A549 (cell line): ENCODE measurements at regions not wholly inside any gene's neighbourhood (a gene's known extent, or its start where the extent isn't known, plus 50 kb on each side); places are given as distances from the start of the nearest gene placed in this dataset.

Experiments used
- CHD2 ChIP-seq: fragments of 150-350 bp; IDR thresholded peaks from 2 replicates; pipeline ENCODE4 v1.6.1; 2014; ENCODE audit warnings: low read length; ENCODE audit not compliant: partially characterized antibody
- SMC3 ChIP-seq: fragments of >200 bp; sonication (Bioruptor Twin); formaldehyde crosslinking; IDR thresholded peaks from 3 replicates; pipeline ENCODE4 v1.6.1; 2018; ENCODE audit warnings: inconsistent platforms

DNA sequence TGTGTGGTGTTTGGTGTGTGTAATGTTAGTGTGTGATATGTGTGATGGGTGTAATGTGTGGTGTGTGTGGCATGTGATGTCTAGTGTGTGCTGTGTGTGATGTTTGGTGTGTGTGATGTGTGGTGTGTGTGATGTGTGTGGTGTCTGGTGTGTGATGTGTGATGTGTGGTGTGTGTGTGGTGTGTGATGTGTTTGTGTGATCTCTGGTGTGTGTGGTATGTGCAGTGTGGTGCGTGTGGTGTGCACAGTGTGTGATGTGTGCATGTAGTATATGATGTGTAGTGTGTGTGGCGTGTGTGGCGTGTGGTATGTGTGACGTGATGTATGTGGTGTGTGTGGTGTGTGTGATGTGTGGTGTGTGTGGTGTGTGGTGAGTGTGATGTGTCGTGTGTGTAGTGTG, 150.3 kb downstream of the TMEM18 start:
- no peak for TF ChIP-seq CHD2
- no peak for TF ChIP-seq SMC3
